ENCODE measurements at regions not wholly inside any gene's neighbourhood (a gene's known extent, or its start where the extent isn't known, plus 50 kb on each side); places are given as distances from the start of the nearest gene placed in this dataset.

- TF ChIP-seq, protein P1, sequence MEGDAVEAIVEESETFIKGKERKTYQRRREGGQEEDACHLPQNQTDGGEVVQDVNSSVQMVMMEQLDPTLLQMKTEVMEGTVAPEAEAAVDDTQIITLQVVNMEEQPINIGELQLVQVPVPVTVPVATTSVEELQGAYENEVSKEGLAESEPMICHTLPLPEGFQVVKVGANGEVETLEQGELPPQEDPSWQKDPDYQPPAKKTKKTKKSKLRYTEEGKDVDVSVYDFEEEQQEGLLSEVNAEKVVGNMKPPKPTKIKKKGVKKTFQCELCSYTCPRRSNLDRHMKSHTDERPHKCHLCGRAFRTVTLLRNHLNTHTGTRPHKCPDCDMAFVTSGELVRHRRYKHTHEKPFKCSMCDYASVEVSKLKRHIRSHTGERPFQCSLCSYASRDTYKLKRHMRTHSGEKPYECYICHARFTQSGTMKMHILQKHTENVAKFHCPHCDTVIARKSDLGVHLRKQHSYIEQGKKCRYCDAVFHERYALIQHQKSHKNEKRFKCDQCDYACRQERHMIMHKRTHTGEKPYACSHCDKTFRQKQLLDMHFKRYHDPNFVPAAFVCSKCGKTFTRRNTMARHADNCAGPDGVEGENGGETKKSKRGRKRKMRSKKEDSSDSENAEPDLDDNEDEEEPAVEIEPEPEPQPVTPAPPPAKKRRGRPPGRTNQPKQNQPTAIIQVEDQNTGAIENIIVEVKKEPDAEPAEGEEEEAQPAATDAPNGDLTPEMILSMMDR (IDR thresholded peaks at IDR 0.05; ENCODE audit: low read length) = no peak
- TF ChIP-seq EZH2 (IDR thresholded peaks at IDR 0.05; ENCODE audit: borderline replicate concordance, low read length) = no peak
Observed at GRCh38 chr3:144028798-144029411, 57.3 kb downstream of the DIPK2A start.
